Heart left ventricle (tissue), 16 donors: ENCODE measurements at regions not wholly inside any gene's neighbourhood (a gene's known extent, or its start where the extent isn't known, plus 50 kb on each side); places are given as distances from the start of the nearest gene placed in this dataset.
"Not testable (repeated sequence)": the region's sequence is repeated elsewhere in the genome, so short reads cannot be mapped to it uniquely, and the experiment has no call there.

Experiments
- ATAC-seq, 4 donors: fragments of 200-7000 bp; cut with Tn5 transposase; one replicate each; pipeline ENCODE4 v1.9.1; 2020 to 2022; ENCODE audit warnings: moderate library complexity in 4 of 4, mild to moderate bottlenecking in 3 of 4, moderate number of reproducible peaks in 1 of 4
- DNase-seq, 5 donors: peaks; one replicate each; pipeline ENCODE4 v3.0.0-alpha.2; 2020
- H3K27ac ChIP-seq, 12 donors: fragments of 200-600 bp; sonication (generic) in 4 of 12; one replicate each; pipeline versions ENCODE4 v1.5.0 to v1.8.0; 2016 to 2022; ENCODE audit warnings: mild to moderate bottlenecking in 2 of 12
- H3K27me3 ChIP-seq, 9 donors: fragments of 200-600 bp; sonication (generic) in 2 of 9; one replicate each; pipeline versions ENCODE4 v1.5.1 to v1.8.0; 2016 to 2022; ENCODE audit warnings: mild to moderate bottlenecking in 3 of 9
- H3K36me3 ChIP-seq, 9 donors: fragments of 200-600 bp; sonication (generic) in 2 of 9; one replicate each; pipeline versions ENCODE4 v1.5.0 to v1.8.0; 2018 to 2022; ENCODE audit warnings: mild to moderate bottlenecking in 2 of 9
- H3K4me1 ChIP-seq, 12 donors: fragments of 200-600 bp; sonication (generic) in 4 of 12; one replicate each; pipeline versions ENCODE4 v1.5.0 to v1.8.0; 2016 to 2022; ENCODE audit warnings: mild to moderate bottlenecking in 3 of 12
- H3K4me3 ChIP-seq, 12 donors: fragments of 200-600 bp; sonication (generic) in 4 of 12; one replicate each; pipeline versions ENCODE4 v1.5.0 to v1.8.0; 2017 to 2022; ENCODE audit warnings: mild to moderate bottlenecking in 9 of 12, moderate library complexity in 4 of 12
- H3K9me3 ChIP-seq, 12 donors: fragments of 200-600 bp; sonication (generic) in 4 of 12; one replicate each; pipeline versions ENCODE4 v1.5.0 to v1.8.0; 2016 to 2022; ENCODE audit warnings: mild to moderate bottlenecking in 1 of 12
- POLR2A ChIP-seq, 2 donors: fragments of 450-650 bp; IDR thresholded peaks; one replicate each; pipeline ENCODE4 v1.6.1; 2017; ENCODE audit warnings: antibody characterized with exemption in 2 of 2, mild to moderate bottlenecking in 2 of 2, moderate library complexity in 2 of 2
- WGBS, 4 donors: extraction: QIAGEN DNeasy Blood & Tissue Kit in 2 of 4; methylation state at CpG; one replicate each; pipeline versions ENCODE4 v1.1.5 to v1.1.7; 2013 to 2018; 5-methylcytosine and 5-hydroxymethylcytosine counted together
- intact Hi-C, 10 donors: fragments of 100-400 bp; cut with DNase I; formaldehyde crosslinking; loops; one replicate each; pipeline versions ENCODE4 v1.11.1 to v1.14.2; 2022
- TF ChIP-seq, protein P1 (sequence below), 12 donors: fragments of 200-600 bp; sonication (generic) in 4 of 12; IDR thresholded peaks; one replicate each; pipeline versions ENCODE4 v1.5.0 to v1.8.0; 2018 to 2022; ENCODE audit warnings: antibody characterized with exemption in 12 of 12, mild to moderate bottlenecking in 5 of 12
- donor health status: ischemic (EF 13 %, LVEDD 7.1; RV severe dilation, severe dysfunction).
- donor health status: healthy with polysubstance abuse.
- donor health status: DM: no; HTN: yes; CAD: no.
- donor health status: DM: no; HTN: no; CAD: no.
- donor health status: ischemic (EF 25% LVEDD 6.9; RV normal size, moderate dysfunction).
- donor health status: ischemic (EF 25% LVEDD 5.7; RV mildly dilated, moderate dysfunction).
- donor health status: healthy.
- donor health status: DM: yes; HTN: yes; CAD: no.
- donor health status: ischemic (EF 35%, LVEDD 5.7; RV mildly dilated, moderate dysfunction).
- donor health status: nonischemic (EF 11% LVEDD 7.7; RV severe dilation, severe dysfunction).
- donor health status: DM: yes; HTN: yes; CAD: no.
- donor health status: PGD.
- donor health status: ischemic (EF 29% LVEDD 5.4; RV normal size, mild dysfunction).
- donor health status: nonischemic (EF 23%, LVEDD 6.1; RV moderate dilation, normal function).

DNA sequence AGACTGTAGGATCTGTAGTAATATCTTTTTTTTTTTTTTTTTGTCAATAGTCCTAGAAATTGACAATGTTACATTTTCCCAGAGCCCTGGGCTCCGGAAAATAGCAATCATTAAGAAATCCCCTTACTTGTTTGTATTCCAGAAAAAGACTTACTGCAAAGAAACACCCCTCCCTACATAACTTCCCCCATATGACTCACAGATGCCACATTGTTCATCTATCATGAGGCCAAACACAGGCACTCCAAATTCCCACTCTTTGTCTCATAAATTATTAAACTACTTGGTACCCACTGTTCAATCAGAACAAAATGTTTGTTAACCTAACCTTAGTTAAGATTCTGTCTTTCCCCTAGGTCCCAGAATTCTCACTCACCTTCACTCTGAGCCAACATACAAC, 53.5 kb downstream of the TEX51 start:
- intact Hi-C loops = no loop called here
- Histone ChIP-seq H3K36me3 (no peaks in the 10 kb centered on the region), H3K27me3 (peaks cover 0 to 27% (median 0%) of the 10 kb centered on the region in 9 donors), H3K9me3 (peaks cover 0 to 7% (median 0%) of the 10 kb centered on the region in 12 donors), H3K4me1 (no peaks in the 10 kb centered on the region), H3K27ac (no peak overlapping the region), H3K4me3 (no peak overlapping the region)
- TF ChIP-seq, protein P1, sequence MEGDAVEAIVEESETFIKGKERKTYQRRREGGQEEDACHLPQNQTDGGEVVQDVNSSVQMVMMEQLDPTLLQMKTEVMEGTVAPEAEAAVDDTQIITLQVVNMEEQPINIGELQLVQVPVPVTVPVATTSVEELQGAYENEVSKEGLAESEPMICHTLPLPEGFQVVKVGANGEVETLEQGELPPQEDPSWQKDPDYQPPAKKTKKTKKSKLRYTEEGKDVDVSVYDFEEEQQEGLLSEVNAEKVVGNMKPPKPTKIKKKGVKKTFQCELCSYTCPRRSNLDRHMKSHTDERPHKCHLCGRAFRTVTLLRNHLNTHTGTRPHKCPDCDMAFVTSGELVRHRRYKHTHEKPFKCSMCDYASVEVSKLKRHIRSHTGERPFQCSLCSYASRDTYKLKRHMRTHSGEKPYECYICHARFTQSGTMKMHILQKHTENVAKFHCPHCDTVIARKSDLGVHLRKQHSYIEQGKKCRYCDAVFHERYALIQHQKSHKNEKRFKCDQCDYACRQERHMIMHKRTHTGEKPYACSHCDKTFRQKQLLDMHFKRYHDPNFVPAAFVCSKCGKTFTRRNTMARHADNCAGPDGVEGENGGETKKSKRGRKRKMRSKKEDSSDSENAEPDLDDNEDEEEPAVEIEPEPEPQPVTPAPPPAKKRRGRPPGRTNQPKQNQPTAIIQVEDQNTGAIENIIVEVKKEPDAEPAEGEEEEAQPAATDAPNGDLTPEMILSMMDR (IDR thresholded peaks at IDR 0.05) = no peak
- no peak for TF ChIP-seq POLR2A (IDR thresholded peaks at IDR 0.05)
- 69 to 90% (median 85%) methylated on average over 1 of the region's 1 CpG for WGBS, 4 donors
- ATAC-seq (no peak), DNase-seq (no peak)

DNA sequence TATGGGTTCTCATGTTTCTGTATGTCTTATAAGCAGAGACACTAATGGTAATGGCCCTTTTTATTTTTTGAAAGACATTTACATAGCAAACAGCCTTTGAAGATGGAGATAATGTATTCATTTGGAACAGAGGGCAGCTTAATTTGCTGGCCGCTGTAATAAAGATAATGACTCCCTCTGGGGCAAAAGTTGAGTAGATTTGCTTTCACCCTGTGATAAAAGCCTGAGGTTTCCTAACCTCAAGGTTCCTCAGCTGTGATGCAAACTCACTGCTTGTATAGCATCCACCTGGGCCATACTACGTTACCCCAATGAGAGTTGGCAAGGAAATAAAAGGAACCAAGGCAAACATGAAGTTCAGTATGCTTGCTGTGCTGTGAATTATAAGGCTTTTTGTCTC, 54.8 kb downstream of the TEX51 start:
- Histone ChIP-seq H3K4me1 (no peaks in the 10 kb centered on the region), H3K36me3 (no peaks in the 10 kb centered on the region), H3K27ac (no peak overlapping the region), H3K9me3 (peaks cover 0 to 7% (median 0%) of the 10 kb centered on the region in 12 donors), H3K27me3 (peaks cover 0 to 22% (median 0%) of the 10 kb centered on the region in 9 donors), H3K4me3 (no peak overlapping the region)
- ATAC-seq (no peak), DNase-seq (no peak)
- 57 to 76% (median 60%) methylated on average over 2 of the region's 2 CpGs for WGBS, 4 donors
- TF ChIP-seq, protein P1 (IDR thresholded peaks at IDR 0.05) = no peak
- no peak for TF ChIP-seq POLR2A (IDR thresholded peaks at IDR 0.05)
- intact Hi-C loops = no loop called here

DNA sequence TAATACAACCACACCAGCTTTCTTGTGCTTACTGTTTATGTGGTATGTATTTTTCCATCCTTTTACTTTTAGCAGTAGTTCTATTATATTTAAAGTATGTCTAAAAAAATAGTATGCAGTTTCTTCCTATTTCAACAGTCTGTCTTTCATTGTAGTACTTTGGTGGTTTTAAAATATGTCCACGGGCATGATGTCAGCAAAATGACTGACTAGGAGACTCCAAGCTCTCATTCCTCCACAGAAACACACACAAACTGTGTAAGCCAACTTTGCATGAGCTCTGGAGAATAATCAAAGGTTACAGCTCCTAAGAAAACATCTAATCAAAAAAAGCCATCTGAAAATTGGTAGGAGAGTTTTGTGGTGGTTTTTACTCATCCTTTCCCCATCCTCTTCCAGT, 56.1 kb downstream of the TEX51 start:
- Histone ChIP-seq H3K9me3 (peaks cover 0 to 13% (median 0%) of the 10 kb centered on the region in 12 donors), H3K4me1 (no peaks in the 10 kb centered on the region), H3K27ac (no peak overlapping the region), H3K27me3 (peaks cover 0 to 22% (median 0%) of the 10 kb centered on the region in 9 donors), H3K36me3 (no peaks in the 10 kb centered on the region), H3K4me3 (no peak overlapping the region)
- WGBS, 4 donors = 53 to 68% (median 59%) methylated on average over 1 of the region's 1 CpG
- intact Hi-C loops = no loop called here
- TF ChIP-seq, protein P1 (IDR thresholded peaks at IDR 0.05) = no peak
- no peak for TF ChIP-seq POLR2A (IDR thresholded peaks at IDR 0.05)
- ATAC-seq (no peak), DNase-seq (no peak)

DNA sequence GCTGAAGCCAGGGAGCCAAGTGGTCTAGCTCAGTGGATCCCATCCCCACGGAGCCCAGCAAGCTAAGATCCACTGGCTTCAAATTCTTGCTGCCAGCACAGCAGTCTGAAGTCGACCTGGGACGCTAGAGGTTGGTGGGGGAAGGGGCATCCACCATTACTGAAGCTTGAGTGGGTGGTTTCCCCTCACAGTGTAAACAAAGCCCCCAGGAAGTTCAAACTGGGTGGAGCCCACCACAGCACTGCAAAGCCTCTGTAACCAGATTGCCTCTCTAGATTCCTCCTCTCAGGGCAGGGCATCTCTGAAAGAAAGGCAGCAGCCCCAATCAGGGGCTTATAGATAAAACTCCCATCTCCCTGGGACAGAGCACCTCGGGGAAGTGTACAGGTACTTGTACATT, 58.1 kb downstream of the TEX51 start:
- 52 to 63% (median 56%) methylated on average over 1 to 4 of the region's 4 CpGs for WGBS, 4 donors
- DNase-seq, H3K4me1 ChIP-seq, H3K4me3 ChIP-seq, H3K36me3 ChIP-seq, intact Hi-C loops, ATAC-seq, H3K27ac ChIP-seq: not testable (repeated sequence)
- peaks cover 0 to 24% (median 0%) of the 10 kb centered on the region in 12 donors for H3K9me3 ChIP-seq
- peaks cover 0 to 22% (median 0%) of the 10 kb centered on the region in 9 donors for H3K27me3 ChIP-seq

DNA sequence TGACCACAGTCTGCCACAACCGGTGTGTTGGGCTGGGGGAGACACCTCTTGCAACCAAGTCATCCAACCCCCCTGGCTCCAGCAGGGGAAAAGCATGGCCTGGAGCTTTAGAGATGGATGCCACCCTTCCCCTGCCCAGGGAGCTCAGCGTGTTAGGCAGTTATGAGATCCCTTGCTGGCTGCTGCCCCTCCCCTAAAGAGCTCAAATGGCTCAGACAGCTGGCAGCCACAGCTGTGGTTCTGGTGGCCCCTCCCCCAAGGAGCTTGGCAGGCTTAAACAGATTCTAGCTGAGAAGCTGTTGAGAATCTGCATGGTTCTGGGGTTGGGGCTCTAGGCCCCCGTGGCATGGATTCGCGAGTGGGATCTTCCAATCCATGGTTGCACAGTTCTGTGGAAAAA, 64.7 kb downstream of the TEX51 start:
- no peak overlapping the region for H3K4me3 ChIP-seq
- H3K36me3 ChIP-seq = no peaks in the 10 kb centered on the region
- no peak overlapping the region for H3K27ac ChIP-seq
- peaks cover 0 to 20% (median 0%) of the 10 kb centered on the region in 12 donors for H3K9me3 ChIP-seq
- H3K4me1 ChIP-seq = no peaks in the 10 kb centered on the region
- peaks cover 0 to 18% (median 0%) of the 10 kb centered on the region in 9 donors for H3K27me3 ChIP-seq
- ATAC-seq (no peak), DNase-seq (no peak)
- intact Hi-C loops = no loop called here
- no peak for TF ChIP-seq POLR2A (IDR thresholded peaks at IDR 0.05)
- TF ChIP-seq, protein P1 (IDR thresholded peaks at IDR 0.05) = no peak
- WGBS, 4 donors = 78 to 92% (median 89%) methylated on average over 4 to 5 of the region's 5 CpGs
